ENCODE measurements at regions not wholly inside any gene's neighbourhood (a gene's known extent, or its start where the extent isn't known, plus 50 kb on each side); places are given as distances from the start of the nearest gene placed in this dataset.

GRCh38 chr12:124389138-124389724 lies 94.3 kb downstream of the RFLNA start:
- Histone ChIP-seq H2BK15ac (ENCODE audit: low read depth, low read length) (no peak overlapping the region), H3K9ac (ENCODE audit: extremely low read depth, insufficient read length, low read length) (no peak overlapping the region), H4K91ac (ENCODE audit: insufficient read length, low read depth, low read length) (no peak overlapping the region), H2AFZ (ENCODE audit: low read length) (no peak overlapping the region), H4K8ac (replicated peaks; ENCODE audit: insufficient read length, low read depth, low read length) (no peak overlapping the region), H2BK120ac (ENCODE audit: low read depth, low read length, poor library complexity, severe bottlenecking) (no peak overlapping the region), H3K27ac (ENCODE audit: insufficient read length, low read depth, low read length) (no peak overlapping the region), H3K79me2 (ENCODE audit: insufficient read depth, low read length) (no peaks in the 10 kb centered on the region), H3K4me2 (ENCODE audit: insufficient read depth, insufficient read length, low read length) (peak overlapping the region; percentile 53), H3K23ac (ENCODE audit: insufficient read length, low read depth, low read length) (no peak overlapping the region), H2BK12ac (ENCODE audit: insufficient read length, low read depth, low read length) (no peak overlapping the region), H4K5ac (ENCODE audit: insufficient read length, low read depth, low read length) (no peak overlapping the region), H3K79me1 (ENCODE audit: insufficient read depth, low read depth, low read length, poor library complexity, severe bottlenecking) (no peaks in the 10 kb centered on the region), H2AK5ac (ENCODE audit: insufficient read length, low read length) (no peak overlapping the region), H3K56ac (ENCODE audit: insufficient read length, low read depth, low read length) (no peak overlapping the region), H3K9me3 (ENCODE audit: control insufficient read depth, low read depth, low read length) (no peaks in the 10 kb centered on the region), H3K4ac (ENCODE audit: low read depth, low read length) (no peak overlapping the region), H4K20me1 (ENCODE audit: control insufficient read depth, insufficient read depth, insufficient read length) (no peaks in the 10 kb centered on the region), H3K14ac (ENCODE audit: insufficient read depth, low read length) (peak overlapping the region; percentile 61; the same call in 1 of the 2 replicates), H2BK20ac (ENCODE audit: low read depth, low read length, poor library complexity, severe bottlenecking) (no peak overlapping the region), H3K4me1 (ENCODE audit: insufficient read depth, low read length) (no peaks in the 10 kb centered on the region), H3K27me3 (ENCODE audit: insufficient read depth, low read length) (no peaks in the 10 kb centered on the region), H3K18ac (ENCODE audit: insufficient read length, low read depth, low read length) (no peak overlapping the region), H3K23me2 (ENCODE audit: insufficient read length, low read depth, low read length, poor library complexity, severe bottlenecking) (no peaks in the 10 kb centered on the region), H3T11ph (ENCODE audit: low read length) (no peak overlapping the region), H2BK5ac (ENCODE audit: insufficient read length, low read length) (no peak overlapping the region)
- TF ChIP-seq CTCF (conservative IDR thresholded peaks at IDR 0.05): no peak
- WGBS (ENCODE audit: extremely low coverage, insufficient read length, low lambda C conversion rate): no CpG with 5 or more reads among the region's 39 CpGs
- Mint-ChIP-seq H3K4me1 (peaks cover 17 to 26% of the 10 kb centered on the region in 2 experiments), H3K9me3 (no peaks in the 10 kb centered on the region), H3K36me3 (ENCODE audit: insufficient read depth in 1 of 3, low read depth in 3 of 3) (peaks cover 6 to 35% (median 16%) of the 10 kb centered on the region in 3 experiments; a peak in 5 of 7 replicates), H3K4me3 (peak overlapping the region; percentile 52 to 70), H3K27me3 (ENCODE audit: low read depth) (no peaks in the 10 kb centered on the region; the same call in 1 of the 2 replicates), H3K27ac (no peak overlapping the region)
- peak; percentile 74 for DNase-seq

All from H9 (cell line).